Brain microvascular endothelial cell (primary cell): ENCODE measurements at regions not wholly inside any gene's neighbourhood (a gene's known extent, or its start where the extent isn't known, plus 50 kb on each side); places are given as distances from the start of the nearest gene placed in this dataset.

Experiments
- DNase-seq: peaks from one replicate; pipeline ENCODE4 v3.0.0-alpha.2; 2020
- H3K27ac ChIP-seq: fragments of 250-450 bp; sonication (Bioruptor Pico); 2 replicates; pipeline ENCODE4 v1.5.1; 2020; ENCODE audit warnings: mild to moderate bottlenecking, moderate library complexity
- H3K27me3 ChIP-seq: fragments of 250-450 bp; sonication (Bioruptor Pico); replicated peaks from 2 replicates; pipeline ENCODE4 v1.5.1; 2020; ENCODE audit warnings: mild to moderate bottlenecking
- H3K36me3 ChIP-seq: fragments of 250-450 bp; sonication (Bioruptor Pico); replicated peaks from 2 replicates; pipeline ENCODE4 v1.5.1; 2020; ENCODE audit warnings: mild to moderate bottlenecking
- H3K4me3 ChIP-seq: 2 replicates; pipeline ENCODE4 v1.5.1; 2011; ENCODE audit warnings: low read depth, mild to moderate bottlenecking, control low read depth, low read length, moderate library complexity
- CTCF ChIP-seq: IDR thresholded peaks from 2 replicates; pipeline ENCODE4 v1.5.1; 2011; ENCODE audit warnings: low read depth, mild to moderate bottlenecking, moderate library complexity, low read length, control low read depth, inconsistent platforms; ENCODE audit errors: missing control alignments
- in situ Hi-C: cut with HindIII; loops from 2 replicates; pipeline ENCODE4 v1.10.0; 2017; ENCODE audit warnings: low sequenced_read_pairs, low pct_ligation_motif_present

- in situ Hi-C loops = no loop called here
- no peak for TF ChIP-seq CTCF
- Histone ChIP-seq H3K27me3 (no peaks in the 10 kb centered on the region), H3K27ac (no peak overlapping the region), H3K4me3 (no peak overlapping the region), H3K36me3 (no peaks in the 10 kb centered on the region)
- DNase-seq = no peak
Observed at GRCh38 chr2:156003780-156004179, 328.7 kb downstream of the NR4A2 start.

- in situ Hi-C loops = no loop called here
- Histone ChIP-seq H3K36me3 (no peaks in the 10 kb centered on the region), H3K27me3 (no peaks in the 10 kb centered on the region), H3K4me3 (no peak overlapping the region), H3K27ac (no peak overlapping the region)
- no peak for TF ChIP-seq CTCF
- no peak for DNase-seq
Observed at GRCh38 chr2:156001851-156002250, 330.7 kb downstream of the NR4A2 start.

- no peaks in the 10 kb centered on the region for H3K36me3 ChIP-seq
- no peak overlapping the region for H3K4me3 ChIP-seq
- no peak for TF ChIP-seq CTCF
- H3K27ac ChIP-seq = no peak overlapping the region
- DNase-seq = no peak
- in situ Hi-C loops = no loop called here
- no peaks in the 10 kb centered on the region for H3K27me3 ChIP-seq
Observed at GRCh38 chr2:155997538-155997937, 335.0 kb downstream of the NR4A2 start.

- no peak for DNase-seq
- no peak overlapping the region for H3K27ac ChIP-seq
- in situ Hi-C loops = no loop called here
- no peaks in the 10 kb centered on the region for H3K27me3 ChIP-seq
- TF ChIP-seq CTCF = no peak
- no peaks in the 10 kb centered on the region for H3K36me3 ChIP-seq
- H3K4me3 ChIP-seq = no peak overlapping the region
Observed at GRCh38 chr2:155994315-155994714, 338.2 kb downstream of the NR4A2 start.

GRCh38 chr2:155983845-155984244 is 348.7 kb downstream of the NR4A2 start:
- TF ChIP-seq CTCF = no peak
- DNase-seq = no peak
- no peak overlapping the region for H3K4me3 ChIP-seq
- H3K36me3 ChIP-seq = no peaks in the 10 kb centered on the region
- in situ Hi-C loops = no loop called here
- no peaks in the 10 kb centered on the region for H3K27me3 ChIP-seq
- H3K27ac ChIP-seq = no peak overlapping the region

- in situ Hi-C loops = no loop called here
- DNase-seq = no peak
- no peak overlapping the region for H3K4me3 ChIP-seq
- H3K27ac ChIP-seq = no peak overlapping the region
- no peaks in the 10 kb centered on the region for H3K27me3 ChIP-seq
- TF ChIP-seq CTCF = no peak
- H3K36me3 ChIP-seq = no peaks in the 10 kb centered on the region
Observed at GRCh38 chr2:155982135-155982534, 350.4 kb downstream of the NR4A2 start.
